Spleen (tissue), 11 donors: ENCODE measurements at regions not wholly inside any gene's neighbourhood (a gene's known extent, or its start where the extent isn't known, plus 50 kb on each side); places are given as distances from the start of the nearest gene placed in this dataset.

Experiments
- DNase-seq: peaks from one replicate; pipeline ENCODE4 v3.0.0-alpha.2; 2020
- H3K27ac ChIP-seq, 8 donors: fragments of 200-600 bp; sonication (generic) in 7 of 8; 1 replicate in 4 of 8; 2 replicates in 4 of 8; pipeline versions ENCODE4 v1.5.0 to v1.8.0; 2016 to 2021; ENCODE audit warnings: inconsistent platforms in 4 of 8, mild to moderate bottlenecking in 4 of 8, moderate library complexity in 1 of 8
- H3K27me3 ChIP-seq, 7 donors: fragments of 200-600 bp; sonication (generic) in 6 of 7; replicated peaks in 1 of 7; 1 replicate in 4 of 7; 2 replicates in 3 of 7; pipeline versions ENCODE4 v1.5.0 to v1.8.0; 2016 to 2021; ENCODE audit warnings: inconsistent platforms in 3 of 7, mild to moderate bottlenecking in 1 of 7
- H3K36me3 ChIP-seq, 6 donors: fragments of 200-600 bp; sonication (generic) in 5 of 6; 1 replicate in 4 of 6; 2 replicates in 2 of 6; pipeline versions ENCODE4 v1.5.0 to v1.8.0; 2016 to 2021; ENCODE audit warnings: inconsistent platforms in 2 of 6
- H3K4me1 ChIP-seq, 6 donors: fragments of 200-600 bp; sonication (generic) in 5 of 6; 1 replicate in 3 of 6; 2 replicates in 3 of 6; pipeline versions ENCODE4 v1.5.0 to v1.8.0; 2016 to 2021; ENCODE audit warnings: inconsistent platforms in 3 of 6
- H3K4me3 ChIP-seq, 8 donors: fragments of 200-600 bp; sonication (generic) in 7 of 8; 1 replicate in 4 of 8; 2 replicates in 4 of 8; pipeline versions ENCODE4 v1.5.0 to v1.8.0; 2016 to 2021; ENCODE audit warnings: inconsistent platforms in 4 of 8, mild to moderate bottlenecking in 4 of 8, moderate library complexity in 2 of 8
- H3K9me3 ChIP-seq, 8 donors: fragments of 200-600 bp; sonication (generic) in 7 of 8; 1 replicate in 4 of 8; 2 replicates in 4 of 8; pipeline versions ENCODE4 v1.5.0 to v1.8.0; 2016 to 2021; ENCODE audit warnings: inconsistent platforms in 4 of 8
- POLR2A ChIP-seq, 3 donors: fragments of 450-650 bp; IDR thresholded peaks; one replicate each; pipeline ENCODE4 v1.5.1; 2017; ENCODE audit warnings: antibody characterized with exemption in 3 of 3, mild to moderate bottlenecking in 1 of 3
- POLR2AphosphoS5 ChIP-seq, 3 donors: sonication (generic); formaldehyde crosslinking; IDR thresholded peaks; one replicate each; pipeline ENCODE4 v1.5.1; 2017; ENCODE audit warnings: antibody characterized with exemption in 3 of 3
- WGBS, 5 donors: extraction: QIAGEN DNeasy Blood & Tissue Kit in 3 of 5; methylation state at CpG; one replicate each; pipeline versions ENCODE4 v1.1.5 to v1.1.7; 2013 to 2018; 5-methylcytosine and 5-hydroxymethylcytosine counted together
- intact Hi-C: fragments of 100-400 bp; cut with DNase I; formaldehyde crosslinking; loops from one replicate; pipeline ENCODE4 v1.15.0; 2023; ENCODE audit warnings: low total_unique reads
- TF ChIP-seq, protein P1 (sequence below), 11 experiments: fragments of 200-600 bp in 7 of 11; fragments of 450-650 bp in 4 of 11; sonication (generic) in 4 of 11; IDR thresholded peaks in 8 of 11; conservative IDR thresholded peaks in 3 of 11; 1 replicate in 7 of 11; 2 replicates in 4 of 11; pipeline versions ENCODE4 v1.4.0 to v1.8.0; 2016 to 2021; ENCODE audit warnings: antibody characterized with exemption in 11 of 11, inconsistent platforms in 4 of 11, mild to moderate bottlenecking in 1 of 11
- donor health status: healthy with polysubstance abuse.
- donor health status: DM: no; HTN: no; CAD: no; lungs with moderate emphysema.
- donor health status: DM: no; HTN: no; CAD: no.
- donor health status: Bipolar disorder and iron deficiency.
- donor health status: healthy.
- donor health status: DM: no; HTN: no; CAD: no.
- donor health status: DM: yes; HTN: yes; CAD: no.

DNA sequence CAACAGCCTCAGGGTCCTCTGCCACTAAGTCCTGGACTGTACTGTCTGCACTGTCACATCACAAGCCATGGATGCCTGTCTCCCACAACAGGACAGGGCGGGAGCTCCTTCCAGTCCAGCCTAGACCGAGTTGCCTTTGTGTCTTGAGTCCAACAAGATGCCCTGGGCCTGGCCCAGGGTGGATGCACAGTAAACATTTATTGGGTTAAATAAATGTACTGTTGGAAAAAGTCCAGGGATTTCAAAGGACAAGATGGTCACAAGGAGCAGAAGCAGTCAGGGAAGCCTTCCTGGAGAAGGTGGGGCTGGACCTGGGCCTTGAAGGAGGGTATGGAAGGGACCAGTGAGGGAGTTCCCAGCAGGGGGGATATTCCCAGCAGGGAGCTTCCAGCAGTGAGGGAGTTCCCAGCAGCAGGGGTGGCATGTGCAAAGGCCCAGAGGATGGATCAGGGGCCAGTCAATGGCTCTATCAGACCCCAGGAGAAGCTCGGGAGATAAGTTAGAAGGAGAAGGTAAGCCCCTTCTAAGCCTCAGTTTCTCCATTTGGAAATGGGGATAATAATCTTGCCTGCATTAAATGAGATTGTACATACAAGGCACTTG lies 72.7 kb upstream of the NEURL1B start:
- intact Hi-C loops, result no loop called here
- Histone ChIP-seq H3K4me3 (no peak overlapping the region), H3K27me3 (peaks cover 0 to 56% (median 0%) of the 10 kb centered on the region in 7 donors), H3K27ac (no peak overlapping the region), H3K4me1 (no peaks in the 10 kb centered on the region), H3K36me3 (no peaks in the 10 kb centered on the region), H3K9me3 (peaks cover 0 to 2% (median 0%) of the 10 kb centered on the region in 8 donors)
- TF ChIP-seq, protein P1, sequence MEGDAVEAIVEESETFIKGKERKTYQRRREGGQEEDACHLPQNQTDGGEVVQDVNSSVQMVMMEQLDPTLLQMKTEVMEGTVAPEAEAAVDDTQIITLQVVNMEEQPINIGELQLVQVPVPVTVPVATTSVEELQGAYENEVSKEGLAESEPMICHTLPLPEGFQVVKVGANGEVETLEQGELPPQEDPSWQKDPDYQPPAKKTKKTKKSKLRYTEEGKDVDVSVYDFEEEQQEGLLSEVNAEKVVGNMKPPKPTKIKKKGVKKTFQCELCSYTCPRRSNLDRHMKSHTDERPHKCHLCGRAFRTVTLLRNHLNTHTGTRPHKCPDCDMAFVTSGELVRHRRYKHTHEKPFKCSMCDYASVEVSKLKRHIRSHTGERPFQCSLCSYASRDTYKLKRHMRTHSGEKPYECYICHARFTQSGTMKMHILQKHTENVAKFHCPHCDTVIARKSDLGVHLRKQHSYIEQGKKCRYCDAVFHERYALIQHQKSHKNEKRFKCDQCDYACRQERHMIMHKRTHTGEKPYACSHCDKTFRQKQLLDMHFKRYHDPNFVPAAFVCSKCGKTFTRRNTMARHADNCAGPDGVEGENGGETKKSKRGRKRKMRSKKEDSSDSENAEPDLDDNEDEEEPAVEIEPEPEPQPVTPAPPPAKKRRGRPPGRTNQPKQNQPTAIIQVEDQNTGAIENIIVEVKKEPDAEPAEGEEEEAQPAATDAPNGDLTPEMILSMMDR (IDR thresholded peaks at IDR 0.05 in 8 of 11, conservative IDR thresholded peaks at IDR 0.05 in 3 of 11), result no peak
- TF ChIP-seq POLR2AphosphoS5 (IDR thresholded peaks at IDR 0.05), result no peak
- no peak for TF ChIP-seq POLR2A (IDR thresholded peaks at IDR 0.05)
- no peak for DNase-seq
- 79 to 98% (median 85%) methylated on average over 3 of the region's 3 CpGs for WGBS, 5 donors

DNA sequence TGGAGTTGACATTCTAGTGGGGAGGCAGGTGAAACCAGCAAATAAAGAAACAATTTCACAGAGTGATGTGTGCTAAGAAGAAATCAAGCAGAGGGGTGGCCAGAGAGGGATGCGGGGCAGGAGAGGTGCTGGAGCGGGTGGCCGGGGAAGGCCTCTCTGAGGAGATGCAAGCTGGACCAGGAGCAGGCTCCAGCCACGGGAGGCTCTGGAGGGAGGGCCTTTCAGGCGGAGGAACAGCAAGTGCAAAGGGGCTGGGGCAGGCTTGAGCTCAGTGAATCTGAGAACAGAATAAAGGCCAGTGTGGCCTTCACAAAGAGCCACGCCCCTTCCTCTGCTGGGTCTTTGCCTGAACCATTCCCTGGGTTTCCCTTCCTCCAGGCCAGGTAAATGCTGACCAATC lies 73.2 kb upstream of the NEURL1B start:
- Histone ChIP-seq H3K36me3 (no peaks in the 10 kb centered on the region), H3K27me3 (peaks cover 0 to 61% (median 0%) of the 10 kb centered on the region in 7 donors), H3K9me3 (no peaks in the 10 kb centered on the region), H3K27ac (no peak overlapping the region), H3K4me3 (no peak overlapping the region), H3K4me1 (no peaks in the 10 kb centered on the region)
- no peak for TF ChIP-seq POLR2AphosphoS5 (IDR thresholded peaks at IDR 0.05)
- TF ChIP-seq, protein P1 (IDR thresholded peaks at IDR 0.05 in 8 of 11, conservative IDR thresholded peaks at IDR 0.05 in 3 of 11), result no peak
- TF ChIP-seq POLR2A (IDR thresholded peaks at IDR 0.05), result no peak
- intact Hi-C loops, result no loop called here
- 86 to 95% (median 90%) methylated on average over 6 of the region's 6 CpGs for WGBS, 5 donors
- DNase-seq, result no peak

DNA sequence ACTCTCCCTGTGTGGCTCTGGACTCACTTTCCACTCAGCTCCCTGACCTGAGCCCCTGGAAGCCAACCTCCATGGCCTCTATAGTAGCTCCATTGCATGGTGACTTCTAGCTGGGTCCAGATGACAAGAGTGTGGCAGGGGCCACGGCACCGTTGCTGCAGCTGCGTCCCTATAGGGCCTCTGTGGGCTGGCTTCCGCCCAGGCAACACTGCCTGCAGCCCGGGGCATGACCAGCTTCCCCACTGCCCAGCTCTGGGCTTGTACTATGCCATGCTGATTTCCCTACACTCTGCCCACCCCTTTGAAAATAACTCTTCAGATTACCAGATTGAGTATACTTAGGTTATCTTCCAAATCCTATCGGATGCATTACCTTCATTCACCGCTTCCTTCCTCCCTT lies 73.8 kb upstream of the NEURL1B start:
- intact Hi-C loops, result no loop called here
- Histone ChIP-seq H3K4me1 (no peaks in the 10 kb centered on the region), H3K4me3 (no peak overlapping the region), H3K27me3 (peaks cover 0 to 62% (median 0%) of the 10 kb centered on the region in 7 donors), H3K9me3 (no peaks in the 10 kb centered on the region), H3K36me3 (no peaks in the 10 kb centered on the region), H3K27ac (no peak overlapping the region)
- 70 to 88% (median 83%) methylated on average over 7 of the region's 7 CpGs for WGBS, 5 donors
- TF ChIP-seq POLR2A (IDR thresholded peaks at IDR 0.05) (no peak), POLR2AphosphoS5 (IDR thresholded peaks at IDR 0.05) (no peak)
- TF ChIP-seq, protein P1 (IDR thresholded peaks at IDR 0.05 in 8 of 11, conservative IDR thresholded peaks at IDR 0.05 in 3 of 11), result no peak
- DNase-seq, result no peak

DNA sequence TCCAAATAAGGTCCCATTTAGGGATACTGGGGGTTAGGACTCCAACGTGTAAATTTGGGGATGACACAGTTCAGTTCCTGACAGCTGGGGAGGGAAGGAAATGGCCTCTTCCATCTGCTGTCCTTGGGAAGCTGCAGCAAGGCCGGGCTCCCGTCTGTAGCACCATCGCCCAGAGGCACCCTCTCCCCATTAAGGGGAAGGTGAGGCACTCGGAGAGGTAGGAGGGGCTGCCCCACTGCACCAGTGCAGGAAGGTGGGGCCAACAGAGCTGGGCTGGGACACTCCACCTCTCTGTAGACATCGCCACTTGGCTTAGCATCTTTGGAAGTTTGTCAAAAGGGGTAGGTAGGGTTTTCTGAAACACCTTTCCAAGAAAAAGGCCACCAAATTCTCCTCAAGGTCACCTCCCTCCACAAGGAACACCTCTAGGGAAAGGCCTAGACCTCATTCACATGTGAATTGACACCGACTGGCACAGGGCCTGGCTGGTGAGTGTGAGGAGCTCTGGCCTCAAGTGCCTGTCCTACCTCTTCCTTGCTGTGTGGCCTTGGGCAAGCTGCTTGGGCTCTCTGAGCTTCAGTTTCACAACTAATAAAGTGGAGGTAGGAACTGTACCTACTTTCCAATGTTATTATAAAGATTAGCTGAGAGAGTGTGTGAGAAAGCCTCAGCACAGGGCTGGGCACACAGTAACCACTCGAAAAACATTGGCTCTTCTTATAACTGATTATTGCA lies 75.0 kb upstream of the NEURL1B start:
- 62 to 82% (median 72%) methylated on average over 7 to 8 of the region's 8 CpGs for WGBS, 5 donors
- H3K4me1 ChIP-seq, result no peaks in the 10 kb centered on the region
- no peak overlapping the region for H3K27ac ChIP-seq
- no peak for DNase-seq
- intact Hi-C loops, result no loop called here
- H3K27me3 ChIP-seq, result peaks cover 0 to 59% (median 0%) of the 10 kb centered on the region in 7 donors
- H3K4me3 ChIP-seq, result no peak overlapping the region
- H3K36me3 ChIP-seq, result no peaks in the 10 kb centered on the region
- no peaks in the 10 kb centered on the region for H3K9me3 ChIP-seq
- TF ChIP-seq, protein P1 (IDR thresholded peaks at IDR 0.05 in 8 of 11, conservative IDR thresholded peaks at IDR 0.05 in 3 of 11), result no peak
- TF ChIP-seq POLR2A (IDR thresholded peaks at IDR 0.05), result no peak
- TF ChIP-seq POLR2AphosphoS5 (IDR thresholded peaks at IDR 0.05), result no peak
